ENCODE measurements at regions not wholly inside any gene's neighbourhood (a gene's known extent, or its start where the extent isn't known, plus 50 kb on each side); places are given as distances from the start of the nearest gene placed in this dataset.

GRCh38 chr2:191759680-191760079 is 81.7 kb downstream of the NABP1 start:
- H3K9me3 ChIP-seq (ENCODE audit: control insufficient read depth, insufficient read depth, low read depth, low read length), result no peaks in the 10 kb centered on the region
- no peak overlapping the region for H3K4me3 ChIP-seq (ENCODE audit: low read depth, low read length)
- ChIA-PET CTCF (interaction anchor here (0.6 to 3.2 kb wide), 9 partner anchors 10 to 432 kb away, joined by 3 to 24 read pairs (median 3); no protein-coding TSS in a partner anchor), POLR2A (no interaction called here)
- TF ChIP-seq OVOL3 (tag by site-specific recombination; IDR thresholded peaks at IDR 0.05), result no peak
- TF ChIP-seq, protein P1, sequence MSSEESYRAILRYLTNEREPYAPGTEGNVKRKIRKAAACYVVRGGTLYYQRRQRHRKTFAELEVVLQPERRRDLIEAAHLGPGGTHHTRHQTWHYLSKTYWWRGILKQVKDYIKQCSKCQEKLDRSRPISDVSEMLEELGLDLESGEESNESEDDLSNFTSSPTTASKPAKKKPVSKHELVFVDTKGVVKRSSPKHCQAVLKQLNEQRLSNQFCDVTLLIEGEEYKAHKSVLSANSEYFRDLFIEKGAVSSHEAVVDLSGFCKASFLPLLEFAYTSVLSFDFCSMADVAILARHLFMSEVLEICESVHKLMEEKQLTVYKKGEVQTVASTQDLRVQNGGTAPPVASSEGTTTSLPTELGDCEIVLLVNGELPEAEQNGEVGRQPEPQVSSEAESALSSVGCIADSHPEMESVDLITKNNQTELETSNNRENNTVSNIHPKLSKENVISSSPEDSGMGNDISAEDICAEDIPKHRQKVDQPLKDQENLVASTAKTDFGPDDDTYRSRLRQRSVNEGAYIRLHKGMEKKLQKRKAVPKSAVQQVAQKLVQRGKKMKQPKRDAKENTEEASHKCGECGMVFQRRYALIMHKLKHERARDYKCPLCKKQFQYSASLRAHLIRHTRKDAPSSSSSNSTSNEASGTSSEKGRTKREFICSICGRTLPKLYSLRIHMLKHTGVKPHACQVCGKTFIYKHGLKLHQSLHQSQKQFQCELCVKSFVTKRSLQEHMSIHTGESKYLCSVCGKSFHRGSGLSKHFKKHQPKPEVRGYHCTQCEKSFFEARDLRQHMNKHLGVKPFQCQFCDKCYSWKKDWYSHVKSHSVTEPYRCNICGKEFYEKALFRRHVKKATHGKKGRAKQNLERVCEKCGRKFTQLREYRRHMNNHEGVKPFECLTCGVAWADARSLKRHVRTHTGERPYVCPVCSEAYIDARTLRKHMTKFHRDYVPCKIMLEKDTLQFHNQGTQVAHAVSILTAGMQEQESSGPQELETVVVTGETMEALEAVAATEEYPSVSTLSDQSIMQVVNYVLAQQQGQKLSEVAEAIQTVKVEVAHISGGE (tag by site-specific recombination; conservative IDR thresholded peaks at IDR 0.05; ENCODE audit: low read depth), result no peak
- no peak for TF ChIP-seq GLI4 (tag by site-specific recombination; IDR thresholded peaks at IDR 0.05)
- no peak for TF ChIP-seq TRIM28 (IDR thresholded peaks at IDR 0.05; ENCODE audit: borderline replicate concordance, low read length)
- H3K27ac ChIP-seq (ENCODE audit: extremely low read depth, low read depth, low read length), result no peak overlapping the region
- no peaks in the 10 kb centered on the region for H3K4me1 ChIP-seq (ENCODE audit: control insufficient read depth, insufficient read depth, low read length)
- no peaks in the 10 kb centered on the region for H3K36me3 ChIP-seq (ENCODE audit: control insufficient read depth in 2 of 2, insufficient read depth in 1 of 2, low read length in 2 of 2)

GRCh38 chr2:191760655-191761262 is 82.8 kb downstream of the NABP1 start:
- Histone ChIP-seq H3K4me3 (ENCODE audit: low read depth, low read length) (no peak overlapping the region), H3K9me3 (ENCODE audit: control insufficient read depth, insufficient read depth, low read depth, low read length) (no peaks in the 10 kb centered on the region), H3K27ac (ENCODE audit: extremely low read depth, low read depth, low read length) (no peak overlapping the region), H3K4me1 (ENCODE audit: control insufficient read depth, insufficient read depth, low read length) (no peaks in the 10 kb centered on the region), H3K36me3 (ENCODE audit: control insufficient read depth in 2 of 2, insufficient read depth in 1 of 2, low read length in 2 of 2) (no peaks in the 10 kb centered on the region)
- ChIA-PET POLR2A (no interaction called here), CTCF (interaction anchor here (0.7 kb wide), 2 partner anchors 186 to 401 kb away, joined by 3 to 4 read pairs; no protein-coding TSS in a partner anchor)
- TF ChIP-seq SP3 (tag by site-specific recombination; IDR thresholded peaks at IDR 0.05) (no peak), ZNF629 (tag by site-specific recombination; IDR thresholded peaks at IDR 0.05) (no peak), ZNF121 (tag by site-specific recombination; IDR thresholded peaks at IDR 0.05) (no peak), SP2 (tag by site-specific recombination; IDR thresholded peaks at IDR 0.05) (no peak), ZNF623 (tag by site-specific recombination; IDR thresholded peaks at IDR 0.05) (no peak), YY1 (tag by site-specific recombination; IDR thresholded peaks at IDR 0.05) (no peak), ZBTB7A (tag by site-specific recombination; IDR thresholded peaks at IDR 0.05; ENCODE audit: low read depth) (no peak), TRIM28 (IDR thresholded peaks at IDR 0.05; ENCODE audit: borderline replicate concordance, low read length) (no peak), MZF1 (tag by site-specific recombination; IDR thresholded peaks at IDR 0.05; ENCODE audit: borderline replicate concordance) (no peak)

- POLR2A ChIA-PET, result no interaction called here
- H3K36me3 ChIP-seq (ENCODE audit: control insufficient read depth in 2 of 2, insufficient read depth in 1 of 2, low read length in 2 of 2), result no peaks in the 10 kb centered on the region
- H3K4me3 ChIP-seq (ENCODE audit: low read depth, low read length), result no peak overlapping the region
- no peak overlapping the region for H3K27ac ChIP-seq (ENCODE audit: extremely low read depth, low read depth, low read length)
- no peaks in the 10 kb centered on the region for H3K4me1 ChIP-seq (ENCODE audit: control insufficient read depth, insufficient read depth, low read length)
- H3K9me3 ChIP-seq (ENCODE audit: control insufficient read depth, insufficient read depth, low read depth, low read length), result no peaks in the 10 kb centered on the region
- CTCF ChIA-PET, result interaction anchor here (1.2 kb wide), 1 partner anchor 14 kb away, joined by 3 read pairs; no protein-coding TSS in a partner anchor
- TF ChIP-seq, protein P2, sequence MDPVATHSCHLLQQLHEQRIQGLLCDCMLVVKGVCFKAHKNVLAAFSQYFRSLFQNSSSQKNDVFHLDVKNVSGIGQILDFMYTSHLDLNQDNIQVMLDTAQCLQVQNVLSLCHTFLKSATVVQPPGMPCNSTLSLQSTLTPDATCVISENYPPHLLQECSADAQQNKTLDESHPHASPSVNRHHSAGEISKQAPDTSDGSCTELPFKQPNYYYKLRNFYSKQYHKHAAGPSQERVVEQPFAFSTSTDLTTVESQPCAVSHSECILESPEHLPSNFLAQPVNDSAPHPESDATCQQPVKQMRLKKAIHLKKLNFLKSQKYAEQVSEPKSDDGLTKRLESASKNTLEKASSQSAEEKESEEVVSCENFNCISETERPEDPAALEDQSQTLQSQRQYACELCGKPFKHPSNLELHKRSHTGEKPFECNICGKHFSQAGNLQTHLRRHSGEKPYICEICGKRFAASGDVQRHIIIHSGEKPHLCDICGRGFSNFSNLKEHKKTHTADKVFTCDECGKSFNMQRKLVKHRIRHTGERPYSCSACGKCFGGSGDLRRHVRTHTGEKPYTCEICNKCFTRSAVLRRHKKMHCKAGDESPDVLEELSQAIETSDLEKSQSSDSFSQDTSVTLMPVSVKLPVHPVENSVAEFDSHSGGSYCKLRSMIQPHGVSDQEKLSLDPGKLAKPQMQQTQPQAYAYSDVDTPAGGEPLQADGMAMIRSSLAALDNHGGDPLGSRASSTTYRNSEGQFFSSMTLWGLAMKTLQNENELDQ (tag by site-specific recombination; IDR thresholded peaks at IDR 0.05; ENCODE audit: low read depth), result no peak
- TF ChIP-seq ZNF843 (tag by site-specific recombination; IDR thresholded peaks at IDR 0.05) (no peak), ZNF621 (tag by site-specific recombination; IDR thresholded peaks at IDR 0.05) (no peak), ZNF132 (tag by site-specific recombination; IDR thresholded peaks at IDR 0.05; ENCODE audit: borderline replicate concordance) (no peak), ZEB2 (tag by site-specific recombination; IDR thresholded peaks at IDR 0.05) (no peak), ZBTB48 (tag by site-specific recombination; IDR thresholded peaks at IDR 0.05) (no peak), MEIS1 (CRISPR knock-in tag; IDR thresholded peaks at IDR 0.05; ENCODE audit: borderline replicate concordance) (no peak)
- TF ChIP-seq, protein P3, sequence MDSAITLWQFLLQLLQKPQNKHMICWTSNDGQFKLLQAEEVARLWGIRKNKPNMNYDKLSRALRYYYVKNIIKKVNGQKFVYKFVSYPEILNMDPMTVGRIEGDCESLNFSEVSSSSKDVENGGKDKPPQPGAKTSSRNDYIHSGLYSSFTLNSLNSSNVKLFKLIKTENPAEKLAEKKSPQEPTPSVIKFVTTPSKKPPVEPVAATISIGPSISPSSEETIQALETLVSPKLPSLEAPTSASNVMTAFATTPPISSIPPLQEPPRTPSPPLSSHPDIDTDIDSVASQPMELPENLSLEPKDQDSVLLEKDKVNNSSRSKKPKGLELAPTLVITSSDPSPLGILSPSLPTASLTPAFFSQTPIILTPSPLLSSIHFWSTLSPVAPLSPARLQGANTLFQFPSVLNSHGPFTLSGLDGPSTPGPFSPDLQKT (IDR thresholded peaks at IDR 0.05; ENCODE audit: borderline replicate concordance, low read depth, low read length), result no peak
Measured at GRCh38 chr2:191773136-191773535, 73.8 kb downstream of the CAVIN2 start.

Measured in HEK293 (cell line).